K562 (cell line): ENCODE measurements at regions not wholly inside any gene's neighbourhood (a gene's known extent, or its start where the extent isn't known, plus 50 kb on each side); places are given as distances from the start of the nearest gene placed in this dataset.

ENCODE experiments used
- CBFA2T2 ChIP-seq: fragments of 450-650 bp; conservative IDR thresholded peaks from 2 replicates; pipeline ENCODE4 v1.6.1; 2017; ENCODE audit warnings: mild to moderate bottlenecking
- CUX1 ChIP-seq: fragments of 200-800 bp; sonication (Bioruptor generic); IDR thresholded peaks from 2 replicates; pipeline ENCODE4 v1.6.1; 2016; ENCODE audit warnings: missing genetic modification characterization, missing compliant biosample characterization
- EHMT2 ChIP-seq: fragments of 450-650 bp; IDR thresholded peaks from 2 replicates; pipeline ENCODE4 v1.6.1; 2018; ENCODE audit warnings: antibody characterized with exemption
- GTF2B ChIP-seq: IDR thresholded peaks from 2 replicates; pipeline ENCODE4 v1.6.1; 2011; ENCODE audit not compliant: insufficient read length; ENCODE audit errors: extremely low read depth
- GTF3C2 ChIP-seq: IDR thresholded peaks from 3 replicates; pipeline ENCODE4 v1.6.1; 2011; ENCODE audit warnings: borderline replicate concordance, mild to moderate bottlenecking, moderate library complexity; ENCODE audit not compliant: insufficient read length; ENCODE audit errors: extremely low read depth
- PREB ChIP-seq: sonication (generic); formaldehyde crosslinking; IDR thresholded peaks from 2 replicates; pipeline ENCODE4 v1.8.1; 2023; ENCODE audit warnings: mild to moderate bottlenecking, missing genetic modification reagents
- ZBTB40 ChIP-seq, 2 experiments: fragments of 450-650 bp in 1 of 2; sonication (generic) in 1 of 2; formaldehyde crosslinking in 1 of 2; IDR thresholded peaks; 2 replicates each; pipeline versions ENCODE4 v1.7.1 to v1.9.0; 2016 to 2022; ENCODE audit warnings: inconsistent platforms in 1 of 2, mild to moderate bottlenecking in 1 of 2, missing genetic modification reagents in 1 of 2

GRCh38 chr2:187654535-187654934, 100.3 kb upstream of the TFPI start (continued):
- TF ChIP-seq GTF2B, result no peak
- no peak for TF ChIP-seq EHMT2
- no peak for TF ChIP-seq GTF3C2
- TF ChIP-seq PREB (CRISPR knock-in tag), result no peak
- TF ChIP-seq CUX1 (CRISPR knock-in tag), result no peak
- 0 out of 2 replicates have a peak, but pooled peaks have one; percentile 4 for TF ChIP-seq CBFA2T2
- peak; percentile 71 for TF ChIP-seq ZBTB40 (IDR thresholded peaks at IDR 0.05)
- no peak for TF ChIP-seq ZBTB40 (CRISPR knock-in tag; IDR thresholded peaks at IDR 0.05)
